Skeletal muscle tissue (tissue), 3 donors: ENCODE measurements at regions not wholly inside any gene's neighbourhood (a gene's known extent, or its start where the extent isn't known, plus 50 kb on each side); places are given as distances from the start of the nearest gene placed in this dataset.
"Not testable (repeated sequence)": the region's sequence is repeated elsewhere in the genome, so short reads cannot be mapped to it uniquely, and the experiment has no call there.

Experiments used
- H3K27ac ChIP-seq: one replicate; pipeline ENCODE4 v1.7.0; 2013; ENCODE audit warnings: mild to moderate bottlenecking, low read depth, low read length, inconsistent platforms
- H3K27me3 ChIP-seq, 3 donors: one replicate each; pipeline ENCODE4 v1.7.0; 2013; ENCODE audit warnings: low read length in 3 of 3; ENCODE audit not compliant: control insufficient read depth in 3 of 3, insufficient read depth in 3 of 3
- H3K36me3 ChIP-seq, 3 donors: one replicate each; pipeline ENCODE4 v1.7.0; 2013; ENCODE audit warnings: low read length in 3 of 3; ENCODE audit not compliant: control insufficient read depth in 3 of 3, insufficient read depth in 3 of 3
- H3K4me1 ChIP-seq, 3 donors: one replicate each; pipeline ENCODE4 v1.7.0; 2013; ENCODE audit warnings: low read length in 3 of 3, mild to moderate bottlenecking in 3 of 3; ENCODE audit not compliant: control insufficient read depth in 3 of 3, insufficient read depth in 3 of 3
- H3K4me3 ChIP-seq, 3 donors: one replicate each; pipeline ENCODE4 v1.7.0; 2013; ENCODE audit warnings: low read length in 3 of 3
- H3K9ac ChIP-seq, 3 donors: one replicate each; pipeline ENCODE4 v1.7.0; 2013; ENCODE audit warnings: low read length in 3 of 3, mild to moderate bottlenecking in 3 of 3, moderate library complexity in 2 of 3, low read depth in 1 of 3
- H3K9me3 ChIP-seq, 3 donors: one replicate each; pipeline ENCODE4 v1.7.0; 2013; ENCODE audit warnings: low read length in 3 of 3; ENCODE audit not compliant: control insufficient read depth in 3 of 3
- donor health status: Osteomylitis.

DNA sequence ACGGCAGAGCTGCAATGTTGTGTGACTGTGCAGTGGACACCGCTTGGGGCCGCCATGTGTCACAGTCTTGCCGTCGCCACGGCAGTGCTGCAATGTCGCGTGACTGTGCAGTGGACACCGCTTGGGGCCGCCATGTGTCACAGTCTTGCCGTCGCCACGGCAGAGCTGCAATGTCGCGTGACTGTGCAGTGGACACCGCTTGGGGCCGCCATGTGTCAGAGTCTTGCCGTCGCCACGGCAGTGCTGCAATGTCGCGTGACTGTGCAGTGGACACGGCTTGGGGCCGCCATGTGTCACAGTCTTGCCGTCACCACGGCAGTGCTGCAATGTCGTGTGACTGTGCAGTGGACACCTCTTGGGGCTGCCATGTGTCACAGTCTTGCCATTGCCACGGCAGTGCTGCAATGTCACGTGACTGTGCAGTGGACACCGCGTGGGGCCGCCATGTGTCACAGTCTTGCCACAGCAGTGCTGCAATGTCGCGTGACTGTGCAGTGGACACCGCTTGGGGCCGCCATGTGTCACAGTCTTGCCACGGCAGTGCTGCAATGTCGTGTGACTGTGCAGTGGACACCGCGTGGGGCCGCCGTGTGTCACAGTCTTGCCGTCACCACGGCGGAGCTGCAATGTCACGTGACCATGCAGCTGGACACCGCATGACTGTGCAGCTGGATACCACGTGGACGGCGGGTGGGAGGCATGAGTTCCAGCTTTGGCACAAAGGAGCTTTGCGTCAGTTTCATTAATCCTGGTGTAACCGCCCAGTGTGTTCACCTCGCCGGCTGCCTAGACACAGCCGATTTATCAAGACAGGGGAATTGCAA is 182.1 kb upstream of the FOXD4L5 start:
- not testable (repeated sequence) for H3K36me3 ChIP-seq, H3K4me3 ChIP-seq, H3K27me3 ChIP-seq, H3K4me1 ChIP-seq, H3K27ac ChIP-seq, H3K9me3 ChIP-seq, H3K9ac ChIP-seq

- H3K27me3 ChIP-seq, H3K27ac ChIP-seq, H3K9me3 ChIP-seq, H3K4me3 ChIP-seq, H3K9ac ChIP-seq, H3K4me1 ChIP-seq, H3K36me3 ChIP-seq: not testable (repeated sequence)
These were observed 180.4 kb upstream of the FOXD4L5 start for GRCh38 chr9:65465246-65465895.

GRCh38 chr9:65462476-65462875 is 177.5 kb upstream of the FOXD4L5 start:
- H3K9me3 ChIP-seq, H3K4me3 ChIP-seq, H3K9ac ChIP-seq, H3K27ac ChIP-seq, H3K4me1 ChIP-seq, H3K27me3 ChIP-seq, H3K36me3 ChIP-seq: not testable (repeated sequence)

DNA sequence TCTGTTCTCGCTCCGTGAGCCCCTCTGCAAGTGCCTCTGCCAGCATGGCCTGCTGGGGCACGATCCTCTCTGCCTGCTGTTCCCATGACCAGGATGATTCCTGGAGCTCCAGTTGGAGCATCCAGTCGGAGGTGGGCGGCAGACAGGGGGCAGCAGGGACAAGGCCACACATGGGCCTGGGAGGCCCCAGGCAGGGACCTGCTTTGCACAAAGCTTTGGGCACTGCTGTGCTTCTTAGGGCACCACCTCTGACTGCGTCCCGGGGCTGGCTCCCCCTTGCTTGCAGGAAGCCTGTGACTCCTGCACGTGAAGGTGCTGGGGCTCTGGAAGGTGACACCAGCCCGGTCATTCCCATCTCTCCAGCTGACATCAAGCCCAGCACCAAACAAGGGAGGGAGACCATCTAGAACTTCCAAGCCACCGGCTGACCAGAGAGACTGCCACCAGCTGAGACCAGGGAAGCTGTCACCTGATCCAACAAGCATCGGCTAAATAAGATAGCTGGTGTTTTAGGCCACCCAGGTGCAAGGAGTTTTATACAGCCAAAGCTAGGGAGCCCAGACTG is 174.8 kb upstream of the FOXD4L5 start:
- Histone ChIP-seq H3K27me3 (no peaks in the 10 kb centered on the region), H3K27ac (no peak overlapping the region), H3K9ac (no peak overlapping the region)

DNA sequence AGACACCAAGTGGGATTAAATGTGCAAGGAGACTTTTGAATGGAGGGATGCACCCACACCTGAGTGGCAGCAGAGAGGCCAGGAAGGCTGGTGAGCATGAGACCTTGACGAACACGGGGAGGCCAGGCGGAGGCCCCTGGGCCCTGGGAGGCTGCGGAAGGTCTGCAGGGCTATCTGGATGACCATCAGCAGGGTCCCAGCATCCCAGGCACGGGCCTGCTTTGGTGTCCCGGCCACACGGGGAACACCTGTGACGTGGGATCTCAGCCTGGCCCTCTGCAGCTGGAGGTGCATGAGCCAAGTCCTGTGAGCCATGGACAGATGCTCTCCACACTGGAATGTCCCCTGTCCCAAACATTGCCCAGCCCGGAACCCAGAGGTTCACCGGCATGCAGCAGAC is 174.0 kb upstream of the FOXD4L5 start:
- Histone ChIP-seq H3K9ac (no peak overlapping the region), H3K36me3 (no peaks in the 10 kb centered on the region), H3K27me3 (no peaks in the 10 kb centered on the region), H3K27ac (no peak overlapping the region), H3K4me3 (no peak overlapping the region), H3K4me1 (no peaks in the 10 kb centered on the region), H3K9me3 (peaks cover 0 to 2% (median 0%) of the 10 kb centered on the region in 3 donors)

More for the DNA sequence above, 174.8 kb upstream of the FOXD4L5 start:
- H3K4me3 ChIP-seq, result no peak overlapping the region
- no peaks in the 10 kb centered on the region for H3K36me3 ChIP-seq
- H3K9me3 ChIP-seq, result peaks cover 0 to 2% (median 0%) of the 10 kb centered on the region in 3 donors
- H3K4me1 ChIP-seq, result no peaks in the 10 kb centered on the region

GRCh38 chr9:65458465-65458864 is 173.5 kb upstream of the FOXD4L5 start:
- Histone ChIP-seq H3K4me1 (no peaks in the 10 kb centered on the region), H3K36me3 (no peaks in the 10 kb centered on the region), H3K9me3 (peaks cover 0 to 2% (median 0%) of the 10 kb centered on the region in 3 donors), H3K27me3 (no peaks in the 10 kb centered on the region), H3K9ac (no peak overlapping the region), H3K27ac (no peak overlapping the region), H3K4me3 (no peak overlapping the region)

DNA sequence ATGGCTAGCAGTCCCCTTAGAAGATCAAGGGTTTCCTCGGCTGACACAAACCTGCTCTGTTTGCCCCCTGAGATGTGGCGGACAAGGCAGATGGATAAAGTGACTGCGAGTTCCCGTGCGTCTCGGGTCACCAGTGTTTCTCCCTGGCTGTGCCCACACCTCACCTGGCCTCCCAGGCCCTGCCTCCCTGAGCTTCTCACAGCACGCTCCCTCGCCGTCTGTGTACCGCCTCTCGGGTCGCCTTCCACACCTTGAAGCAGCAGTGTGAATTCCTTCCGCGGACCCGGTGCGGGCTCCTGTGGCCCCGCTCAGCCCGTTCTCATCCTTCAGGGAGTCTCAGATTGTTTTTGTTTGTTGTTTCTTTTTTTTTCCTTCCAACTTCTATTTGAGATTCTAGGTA is 172.0 kb upstream of the FOXD4L5 start:
- not testable (repeated sequence) for H3K9ac ChIP-seq, H3K4me3 ChIP-seq, H3K9me3 ChIP-seq, H3K36me3 ChIP-seq, H3K4me1 ChIP-seq, H3K27me3 ChIP-seq, H3K27ac ChIP-seq

DNA sequence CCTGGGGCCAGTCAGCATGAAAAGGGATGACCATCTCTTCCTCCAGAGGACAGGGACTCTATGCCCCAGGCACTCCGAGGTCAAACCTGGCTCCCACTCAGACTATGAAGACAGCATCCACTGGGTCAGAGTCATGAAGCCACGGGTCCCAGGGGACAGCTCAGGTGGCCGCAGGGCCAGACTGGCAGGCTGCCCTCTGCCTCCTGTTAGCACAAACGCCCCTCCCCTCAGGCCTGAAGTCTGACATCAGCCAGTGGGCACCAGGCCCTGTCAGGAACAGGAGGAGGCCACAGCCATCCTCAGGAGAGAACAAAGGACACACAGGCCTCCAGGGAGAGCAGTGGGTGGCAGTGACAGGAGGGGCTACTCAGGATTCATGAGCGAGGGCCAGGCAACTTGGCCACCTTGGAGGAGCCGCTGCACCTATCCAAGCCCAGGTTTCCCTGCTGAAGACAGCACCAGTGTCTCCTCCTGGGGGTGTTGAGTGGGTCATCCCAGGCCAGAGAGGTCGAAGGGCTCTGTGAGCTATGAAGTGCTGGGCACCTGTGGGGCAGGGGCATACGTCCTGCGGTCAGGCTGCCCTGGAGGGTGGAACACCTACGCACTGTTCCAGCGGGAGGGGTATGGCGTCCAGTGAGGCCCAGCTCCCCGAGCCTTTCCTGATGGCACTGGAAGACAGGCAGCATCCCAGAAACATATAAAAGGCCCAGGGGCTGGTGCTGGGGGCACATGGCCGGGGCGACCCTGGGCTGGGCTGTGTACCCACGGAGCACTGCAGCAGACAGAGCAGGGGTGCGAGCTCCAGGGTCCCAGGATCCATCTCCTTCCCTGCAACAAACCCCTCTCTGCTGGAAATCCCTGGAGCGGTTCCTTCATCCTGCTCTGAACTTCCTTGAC is 171.0 kb upstream of the FOXD4L5 start:
- not testable (repeated sequence) for H3K4me1 ChIP-seq

GRCh38 chr9:65455136-65455535 is 170.1 kb upstream of the FOXD4L5 start:
- not testable (repeated sequence) for H3K9me3 ChIP-seq, H3K36me3 ChIP-seq, H3K4me3 ChIP-seq, H3K27me3 ChIP-seq, H3K4me1 ChIP-seq, H3K9ac ChIP-seq, H3K27ac ChIP-seq

More for the DNA sequence above, 171.0 kb upstream of the FOXD4L5 start:
- not testable (repeated sequence) for H3K4me3 ChIP-seq, H3K9me3 ChIP-seq, H3K9ac ChIP-seq, H3K27me3 ChIP-seq, H3K36me3 ChIP-seq, H3K27ac ChIP-seq
